GM18909 (cell line): ENCODE measurements at regions not wholly inside any gene's neighbourhood (a gene's known extent, or its start where the extent isn't known, plus 50 kb on each side); places are given as distances from the start of the nearest gene placed in this dataset.
A peak's percentile ranks its signal among the peaks of the same experiment; 100 is the strongest.
"Not testable (repeated sequence)": the region's sequence is repeated elsewhere in the genome, so short reads cannot be mapped to it uniquely, and the experiment has no call there.

Experiments used
- ATAC-seq: cut with Tn5 transposase; IDR thresholded peaks from one replicate; pipeline ENCODE4 v1.9.1; 2021; ENCODE audit warnings: mild to moderate bottlenecking; ENCODE audit not compliant: unreplicated experiment, poor library complexity

DNA sequence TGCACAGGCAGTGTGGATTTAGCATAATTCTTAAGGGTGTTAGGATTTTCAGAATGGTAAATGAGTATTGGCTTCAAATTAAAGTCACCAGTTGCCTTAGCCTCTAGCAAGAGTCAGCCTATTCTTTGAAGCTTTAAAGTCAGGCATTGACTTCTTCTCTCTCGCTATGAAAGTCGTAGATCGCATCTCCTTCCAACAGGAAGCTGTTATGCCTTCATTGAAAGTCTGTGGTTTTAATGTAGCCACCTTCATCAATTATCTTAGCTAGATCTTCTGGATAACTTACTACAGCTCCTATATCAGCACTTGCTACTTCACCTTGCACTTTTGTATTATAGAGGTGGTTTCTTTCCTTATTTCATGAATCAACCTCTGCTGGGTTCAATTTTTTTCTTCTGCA lies 320.2 kb downstream of the PTPRC start:
- no peak for ATAC-seq

DNA sequence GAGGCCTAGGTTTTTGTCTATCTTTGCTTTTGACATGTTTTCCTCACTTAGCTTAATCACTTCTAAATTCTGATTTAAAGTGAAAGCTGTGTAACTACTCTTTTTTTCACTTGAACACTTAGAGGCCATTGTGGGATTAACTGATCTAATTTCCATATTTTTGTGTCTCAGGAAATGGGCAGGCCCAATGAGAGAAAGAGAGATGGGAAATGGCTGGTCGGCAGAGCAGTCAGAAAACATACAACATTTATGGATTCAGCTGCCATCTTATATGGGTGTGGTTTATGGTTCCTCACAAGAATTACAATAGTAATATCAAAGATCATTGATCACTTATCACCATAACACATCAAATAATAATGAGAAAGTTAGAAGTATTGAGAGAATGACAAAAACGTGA lies 320.8 kb downstream of the PTPRC start:
- no peak for ATAC-seq

DNA sequence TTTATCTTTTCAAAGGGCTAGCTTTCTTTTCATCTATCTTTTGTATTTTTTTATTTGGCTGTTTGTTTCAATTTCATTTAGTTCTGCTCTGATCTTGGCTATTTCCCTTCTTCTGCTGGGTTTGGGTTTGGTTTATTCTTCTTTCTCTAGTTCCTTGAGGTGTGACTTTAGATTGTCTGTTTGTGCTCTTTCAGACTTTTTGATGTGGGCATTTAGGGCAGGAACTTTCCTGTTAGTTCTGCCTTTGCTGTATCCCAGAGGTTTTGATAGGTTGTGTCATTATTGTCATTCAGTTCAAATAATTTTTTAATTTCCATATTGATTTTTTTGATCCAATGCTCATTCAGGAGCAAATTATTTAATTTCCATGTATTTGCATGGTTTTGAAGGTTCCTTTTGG lies 325.0 kb downstream of the PTPRC start:
- not testable (repeated sequence) for ATAC-seq

DNA sequence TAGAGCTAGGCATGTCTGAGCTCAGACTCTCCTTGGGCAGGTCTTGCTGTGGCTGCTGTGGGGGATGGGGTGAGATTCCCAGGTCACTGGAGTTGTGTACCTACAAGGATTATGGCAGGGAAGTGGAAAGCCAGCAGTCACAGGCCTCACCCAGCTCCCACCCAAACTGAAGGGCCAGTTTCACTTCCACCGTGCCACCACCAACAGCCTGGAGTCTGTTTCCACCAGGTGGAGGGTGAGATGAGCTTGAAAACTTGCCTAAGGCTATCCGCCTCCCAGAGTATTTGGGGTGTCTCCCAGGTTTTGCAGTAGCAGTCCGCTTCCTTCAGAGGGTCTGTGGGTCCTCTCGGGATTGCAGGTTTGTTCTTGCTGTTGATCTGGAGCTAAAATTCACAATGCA lies 327.7 kb downstream of the PTPRC start:
- ATAC-seq, result no peak

DNA sequence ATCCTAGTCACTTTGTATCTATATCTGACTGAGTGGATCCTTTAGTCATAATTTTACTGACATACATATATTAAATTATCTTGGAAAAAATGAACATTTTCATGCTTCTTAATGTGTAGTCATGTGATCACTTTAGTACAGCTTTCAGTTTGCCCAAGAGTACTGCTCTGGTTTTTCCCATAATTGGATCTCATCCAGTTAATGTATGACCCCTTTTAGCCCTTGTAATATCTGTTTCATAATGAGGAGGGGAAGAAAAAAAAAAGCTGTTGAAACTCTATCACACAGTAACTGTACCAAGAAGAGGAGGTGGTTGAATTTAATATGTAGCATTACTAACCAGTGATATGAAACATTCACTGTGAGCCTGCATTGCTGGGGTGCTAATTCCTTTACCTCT lies 328.7 kb downstream of the PTPRC start:
- ATAC-seq, result no peak

DNA sequence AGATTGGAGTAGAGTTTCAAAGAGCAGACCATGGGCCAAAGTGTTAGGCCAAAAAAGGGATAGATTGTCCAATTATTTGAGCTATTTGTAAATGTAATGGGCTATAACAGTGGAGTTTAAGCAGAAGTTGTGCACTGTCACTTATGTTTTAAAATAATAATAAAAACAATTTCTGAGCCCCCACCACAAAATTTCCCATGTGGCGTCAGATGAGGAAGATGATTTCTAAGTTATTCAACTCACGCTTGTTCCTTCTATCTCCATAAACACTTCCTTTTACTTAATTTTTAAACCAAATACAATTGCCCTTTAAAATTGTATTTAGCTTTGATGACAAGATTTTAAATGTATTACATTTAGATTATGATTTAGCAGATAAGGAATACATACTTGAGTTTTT lies 330.0 kb downstream of the PTPRC start:
- no peak for ATAC-seq

DNA sequence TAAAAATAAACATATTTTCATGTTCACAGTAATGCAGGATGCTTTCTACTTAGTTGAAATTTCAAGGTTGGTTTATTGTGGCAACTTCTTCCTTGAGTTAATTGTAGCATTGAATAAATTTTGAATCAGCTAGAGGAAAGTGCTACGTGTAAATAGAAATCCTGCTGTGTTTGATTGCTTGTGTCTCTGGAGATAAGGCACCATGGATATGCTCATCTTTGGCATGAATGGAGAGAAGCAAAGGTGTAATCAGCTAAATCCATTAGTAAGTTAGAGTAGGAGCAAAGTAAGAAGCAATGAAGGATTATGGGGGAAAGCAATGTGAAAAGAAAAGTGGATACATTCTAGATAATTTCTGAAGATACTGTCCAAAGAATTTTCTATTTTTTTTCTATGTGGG lies 331.1 kb downstream of the PTPRC start:
- no peak for ATAC-seq

DNA sequence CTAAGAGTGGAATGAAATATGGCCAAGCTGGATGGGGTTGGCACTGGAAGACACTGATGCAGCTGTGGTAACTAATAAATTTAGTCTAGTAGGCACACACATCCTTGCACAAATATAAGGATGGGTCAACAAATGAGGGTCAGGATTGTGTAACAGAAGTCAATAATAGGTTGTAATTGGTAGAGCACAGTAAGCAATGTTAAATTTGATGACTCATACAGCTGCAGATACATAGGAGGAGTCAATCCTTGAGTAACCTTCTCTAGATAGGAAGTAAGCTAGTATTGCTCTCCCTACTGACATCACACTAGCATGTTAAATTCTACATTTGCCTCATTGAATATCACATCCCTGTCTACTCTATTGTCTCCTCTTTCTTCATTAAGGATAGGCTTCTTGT lies 332.1 kb downstream of the PTPRC start:
- ATAC-seq, result no peak

DNA sequence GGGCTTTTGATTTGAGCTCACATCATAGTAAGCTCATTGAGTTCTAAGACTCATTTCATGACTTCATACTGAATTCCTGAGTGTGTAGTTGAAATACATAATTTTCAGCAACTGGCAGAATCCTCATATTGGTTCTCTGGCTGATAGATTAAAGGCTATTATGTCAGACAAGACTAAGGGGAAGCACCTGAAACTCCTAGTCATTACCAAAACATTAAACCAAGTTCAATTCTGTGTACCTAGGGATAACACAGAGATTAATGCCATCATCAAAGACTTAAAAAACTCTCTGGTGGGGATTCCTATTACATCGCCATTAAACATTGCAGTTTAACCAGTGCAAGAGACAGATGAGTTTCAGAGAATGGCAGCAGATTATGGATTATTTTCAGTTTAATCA lies 339.1 kb downstream of the PTPRC start:
- no peak for ATAC-seq

DNA sequence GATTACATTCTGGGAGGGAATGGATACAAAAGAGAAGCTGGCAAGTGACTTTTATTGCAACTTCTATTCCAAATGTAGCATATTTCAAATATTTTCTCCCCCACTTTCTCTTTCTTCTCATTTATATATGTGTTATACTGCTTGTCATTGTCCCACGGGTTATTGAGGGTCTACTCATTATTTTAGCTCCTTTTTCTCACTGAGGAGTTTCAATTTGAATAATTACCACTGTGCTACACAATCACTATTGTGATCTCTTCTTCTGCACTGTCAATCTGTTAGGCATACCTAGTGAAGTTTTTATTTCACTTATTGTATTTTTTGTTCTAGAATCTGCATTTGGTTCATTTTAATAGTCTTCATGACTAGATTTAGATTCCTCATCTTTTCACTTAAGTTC lies 339.7 kb downstream of the PTPRC start:
- ATAC-seq, result no peak

DNA sequence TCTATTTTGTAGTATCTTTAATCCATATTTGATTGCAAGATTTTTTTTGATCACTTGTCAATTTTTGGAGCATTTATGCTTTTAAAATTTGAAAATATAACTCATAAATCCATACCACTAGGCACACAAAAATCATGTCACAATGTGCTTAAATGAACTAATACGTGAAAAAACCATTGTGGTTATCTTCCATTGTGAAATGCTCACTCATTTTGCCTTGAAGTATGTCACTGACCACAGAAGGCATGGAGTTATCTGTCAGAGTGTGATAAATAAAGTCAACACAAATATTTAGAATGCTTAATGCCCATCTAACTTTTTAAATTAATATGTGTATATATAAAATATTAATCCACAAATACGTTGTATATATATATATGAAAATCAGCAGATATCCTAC lies 347.2 kb downstream of the PTPRC start:
- ATAC-seq, result no peak

DNA sequence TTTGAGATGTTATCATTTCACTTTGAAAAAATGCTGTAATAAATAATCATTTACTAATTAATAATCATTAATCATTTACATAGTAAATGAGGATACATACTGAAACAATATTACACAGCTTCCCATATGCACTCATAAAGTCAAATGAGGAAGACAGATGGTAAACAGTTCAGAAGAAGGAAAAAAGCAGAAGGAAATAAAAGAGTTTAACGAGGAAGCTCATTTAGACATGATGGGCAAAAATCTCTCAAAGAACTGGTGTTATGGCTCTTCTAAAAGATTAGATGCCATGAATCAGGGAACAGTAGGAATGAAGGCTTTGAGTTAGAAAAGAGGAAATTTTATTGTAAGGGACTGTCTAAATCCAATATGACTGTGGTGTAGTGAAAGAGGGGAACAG lies 347.6 kb downstream of the PTPRC start:
- no peak for ATAC-seq

DNA sequence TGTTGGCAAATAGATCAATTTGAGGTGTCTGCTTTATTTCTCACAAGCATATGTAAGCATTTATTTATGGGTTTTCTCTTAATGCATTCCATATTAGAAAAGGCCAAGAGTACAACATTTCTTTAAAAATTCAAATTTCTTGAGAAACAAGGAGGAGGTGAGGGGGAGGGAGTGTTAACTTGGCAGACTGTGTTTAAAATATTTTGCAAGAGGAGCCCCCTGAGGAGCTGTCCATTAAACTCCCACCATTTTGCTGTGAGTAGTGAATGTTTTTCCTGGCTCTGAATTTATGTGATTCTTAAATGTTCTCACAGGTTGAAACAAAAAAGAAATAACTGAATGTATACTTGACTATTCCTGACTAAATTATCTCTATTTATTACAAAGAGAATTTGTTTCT lies 363.8 kb downstream of the PTPRC start:
- no peak for ATAC-seq

DNA sequence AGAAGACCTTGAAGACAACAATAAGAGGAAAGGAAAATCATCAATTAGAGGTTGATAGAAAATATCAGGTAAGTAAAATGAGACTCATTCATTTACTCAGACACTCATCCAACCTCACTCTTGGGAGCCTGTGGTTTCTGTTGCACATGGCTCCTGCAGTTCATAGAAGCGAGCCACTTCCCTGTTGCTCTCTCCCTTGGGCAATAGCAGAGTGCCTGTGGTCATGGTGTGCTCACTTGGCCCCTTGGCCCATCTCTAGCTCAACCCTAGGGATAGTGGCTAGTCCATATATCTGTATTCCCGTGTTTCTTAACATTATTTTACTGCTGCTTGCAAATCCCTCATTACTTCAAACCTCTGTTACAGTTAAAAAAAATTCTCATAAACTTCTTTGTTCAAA lies 368.6 kb downstream of the PTPRC start:
- ATAC-seq, result no peak

DNA sequence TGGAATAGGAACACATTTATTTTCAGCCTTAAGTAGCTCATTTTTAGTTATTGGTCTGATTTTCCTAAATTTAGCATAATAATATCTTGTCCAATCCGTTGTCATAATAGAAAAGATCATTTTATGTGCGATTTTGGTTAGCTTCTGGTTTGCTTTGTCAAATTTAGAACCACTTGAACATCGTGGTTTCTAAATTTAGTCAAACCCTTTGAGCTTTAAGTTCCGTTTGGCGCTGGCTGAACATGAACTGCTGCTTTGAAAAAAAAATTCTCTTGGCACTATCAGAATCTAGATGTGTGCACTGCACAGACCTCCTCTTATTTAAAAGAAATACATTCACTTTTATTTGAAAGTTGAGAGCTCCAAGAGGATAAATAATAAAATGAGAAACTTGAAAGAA lies 370.6 kb downstream of the PTPRC start:
- no peak for ATAC-seq

DNA sequence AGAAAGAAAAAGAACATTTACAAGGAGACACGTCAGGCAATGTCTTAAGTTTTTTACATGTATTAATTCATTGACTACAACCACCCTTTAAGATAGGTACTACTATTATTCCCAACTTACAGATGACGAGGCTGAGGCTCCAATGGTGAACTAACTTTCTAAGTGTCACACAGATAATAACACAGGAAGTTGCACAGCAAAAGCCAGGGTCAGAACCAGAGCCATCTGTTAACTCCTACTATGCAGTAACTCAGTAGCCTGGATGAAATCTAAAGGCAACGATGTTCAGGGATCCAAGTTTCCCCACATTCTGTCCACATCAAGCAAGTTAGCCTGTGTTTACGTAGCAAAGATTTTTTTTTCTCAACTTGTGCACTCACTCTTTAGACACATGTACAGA lies 371.7 kb downstream of the PTPRC start:
- ATAC-seq, result no peak

DNA sequence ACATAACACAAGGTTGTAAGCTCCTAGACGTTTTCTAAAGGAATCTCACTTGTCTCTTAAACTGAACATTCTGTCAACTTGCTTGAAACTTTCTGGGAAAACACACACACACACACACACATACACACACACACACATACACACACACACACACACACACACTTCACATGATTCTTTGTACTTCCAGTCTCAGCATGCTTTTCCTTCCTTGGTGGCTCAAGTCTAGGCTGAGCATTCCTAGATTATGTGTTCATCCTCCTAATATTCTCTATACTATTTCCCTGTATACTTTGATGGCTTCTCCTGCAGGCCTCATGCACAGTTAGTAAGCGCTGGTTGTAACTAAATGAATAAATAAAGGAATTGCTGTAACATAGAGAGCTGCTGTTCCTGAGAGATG lies 372.1 kb downstream of the PTPRC start:
- no peak for ATAC-seq

DNA sequence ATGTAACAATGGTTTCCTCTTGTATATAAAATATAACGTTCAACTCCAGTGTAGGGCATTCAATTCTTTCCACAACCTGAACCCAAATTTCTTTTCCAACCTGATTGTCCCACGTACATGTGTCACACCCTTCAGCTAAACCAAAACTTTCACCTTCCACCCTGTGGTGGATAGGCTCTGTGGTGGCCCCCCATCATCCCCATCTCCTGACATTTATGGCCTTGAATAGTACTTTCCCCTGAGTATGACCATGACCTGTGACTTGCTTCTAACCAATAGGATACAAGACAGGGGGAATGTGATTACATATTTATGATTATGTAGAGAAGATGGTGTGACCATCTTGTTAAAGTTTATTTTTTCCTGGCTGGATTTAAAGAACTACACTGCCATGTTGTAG lies 377.0 kb downstream of the PTPRC start:
- no peak for ATAC-seq

DNA sequence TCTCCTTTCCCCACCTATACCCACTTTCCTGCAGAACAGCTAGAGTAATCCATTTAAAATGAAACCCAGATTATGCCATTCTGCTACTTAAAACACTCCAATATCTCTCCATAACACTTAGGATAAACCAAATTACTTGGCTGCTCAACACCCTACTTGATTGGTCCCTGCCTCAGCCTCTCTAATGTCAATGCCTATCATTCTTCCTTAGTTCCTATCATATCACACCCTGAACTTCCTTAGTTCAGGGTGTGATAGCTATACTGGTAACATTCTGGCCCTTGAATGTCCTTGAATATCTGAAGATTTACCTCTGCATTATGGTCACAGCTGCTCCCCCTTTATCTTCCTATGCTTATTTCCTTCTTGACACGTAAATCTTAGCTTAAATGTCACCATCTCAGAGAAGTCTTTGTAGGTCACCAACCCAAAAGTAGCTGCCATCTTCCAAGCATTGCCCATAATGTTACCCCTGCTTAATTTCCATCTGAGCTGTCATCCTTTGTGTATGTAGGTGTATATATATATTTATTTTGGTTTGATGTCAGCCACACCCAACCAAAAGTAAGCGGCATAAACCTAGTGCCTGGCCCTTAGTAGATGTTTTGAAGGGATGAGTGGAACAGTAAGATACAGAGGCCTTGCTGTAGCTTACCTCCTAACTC lies 379.8 kb downstream of the PTPRC start:
- no peak for ATAC-seq

DNA sequence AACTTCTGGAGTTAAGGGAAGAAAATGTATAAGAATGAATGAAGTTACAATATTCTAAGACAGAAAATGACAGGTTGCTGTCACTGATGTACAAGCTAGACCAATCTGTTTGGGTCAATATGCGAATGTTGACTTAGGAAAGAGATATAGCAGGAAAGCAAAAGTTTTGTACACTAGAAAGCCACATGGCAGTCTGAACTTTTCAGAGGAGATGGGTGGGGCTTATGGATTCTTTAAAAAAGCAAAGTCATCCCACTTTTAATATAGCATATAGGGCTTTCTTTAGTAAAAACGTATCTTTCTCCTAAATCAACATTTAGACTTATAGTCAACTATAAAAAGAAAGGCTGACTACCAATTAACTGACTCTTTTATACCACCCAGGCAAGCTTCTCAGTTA lies 381.2 kb downstream of the PTPRC start:
- no peak for ATAC-seq

DNA sequence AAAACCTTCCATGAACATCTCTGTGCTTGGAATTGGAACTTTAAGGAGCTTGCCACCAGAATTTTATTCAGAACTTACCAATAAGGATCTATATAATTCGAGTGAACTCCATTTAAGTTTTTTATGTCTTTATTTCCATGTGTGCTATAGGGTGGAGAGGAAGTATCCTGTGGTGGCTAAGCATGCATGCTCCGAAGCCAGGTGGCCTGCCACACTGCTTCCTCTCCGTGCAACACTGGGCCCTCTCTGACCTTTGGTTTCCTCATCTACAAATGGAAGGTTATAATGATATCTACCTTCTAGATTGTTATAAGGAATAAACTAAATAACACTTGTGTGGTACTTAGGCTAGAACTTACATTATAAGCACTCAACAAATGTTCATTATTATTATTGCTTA lies 382.1 kb downstream of the PTPRC start:
- peak; percentile 44 for ATAC-seq

DNA sequence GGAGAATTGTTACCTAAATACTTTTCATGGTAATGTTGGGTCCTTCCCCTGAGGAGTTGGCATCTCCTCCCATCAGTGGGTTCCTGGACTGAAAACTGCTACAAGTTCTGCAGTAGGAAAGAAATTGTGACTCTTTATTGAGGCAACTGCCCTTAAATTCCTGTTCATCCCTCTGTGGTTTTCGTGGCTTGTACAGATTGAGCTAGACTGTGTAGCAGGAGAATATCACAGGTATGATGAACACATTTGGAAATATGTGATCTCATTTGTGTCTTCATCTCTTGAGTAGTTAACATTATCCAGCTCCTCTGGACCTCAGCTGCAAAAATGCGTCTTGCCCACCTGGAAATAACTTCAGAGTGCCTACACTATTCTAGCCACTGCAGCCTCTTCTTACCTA lies 390.6 kb downstream of the PTPRC start:
- ATAC-seq, result no peak

DNA sequence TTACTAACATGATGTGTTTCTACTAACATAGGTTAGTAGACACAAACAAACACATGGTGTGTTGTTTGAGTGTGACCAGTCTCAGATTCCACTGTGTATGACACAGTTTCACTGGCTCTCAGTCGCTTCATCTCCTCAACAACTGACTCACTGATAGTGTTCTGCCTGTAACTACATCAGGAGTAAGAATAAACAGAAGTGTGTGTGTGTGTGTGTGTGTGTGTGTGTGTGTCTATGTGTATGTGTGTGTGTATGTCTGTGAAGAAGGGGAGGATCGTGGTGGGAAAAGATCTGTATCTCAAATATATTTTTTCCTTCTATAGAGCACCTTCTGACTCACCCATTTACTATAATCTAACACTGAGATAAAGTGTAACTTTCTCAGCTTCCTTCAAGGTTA lies 391.0 kb downstream of the PTPRC start:
- ATAC-seq, result no peak
